HepG2 (cell line): ENCODE measurements at regions not wholly inside any gene's neighbourhood (a gene's known extent, or its start where the extent isn't known, plus 50 kb on each side); places are given as distances from the start of the nearest gene placed in this dataset.

Experiments used
- ATAC-seq: fragments of 200-7000 bp; cut with Tn5 transposase; 3 replicates; pipeline ENCODE4 v1.9.1; 2020; ENCODE audit warnings: mild to moderate bottlenecking, moderate library complexity
- BruUV-seq: library from RNA; stranded (reverse); fragments of 400-500 nt; replicated peaks from 2 replicates; lab custom pipeline; 2021; lab: Mats Ljungman, UMichigan
- CTCF ChIA-PET: fragments of 300-600 bp; formaldehyde crosslinking; extraction: SDS; loops from one replicate; lab custom pipeline; 2021; ENCODE audit warnings: low total read pairs, inconsistent platforms, low intra/inter-chr PET ratio; lab: Yijun Ruan, JAX
- POLR2A ChIA-PET: fragments of 350-600 bp; sonication (Branson Sonifier 250); formaldehyde crosslinking; loops from one replicate; lab custom pipeline; 2020; ENCODE audit warnings: antibody characterized with exemption, inconsistent platforms; lab: Yijun Ruan, JAX
- DNase-seq: peaks from one replicate; pipeline ENCODE4 v3.0.0-alpha.2; 2015; ENCODE audit warnings: low spot score
- FAIRE-seq: peaks from 3 replicates; lab custom pipeline; 2011; peaks lifted over from hg19 to GRCh38; lab: Jason Lieb, UNC
- H2AFZ ChIP-seq: one replicate; pipeline ENCODE4 v1.6.1; 2011; ENCODE audit warnings: low read length, inconsistent platforms
- H3K27ac ChIP-seq: fragments of 300-600 bp; 3 replicates; pipeline ENCODE4 v1.8.0; 2011; ENCODE audit warnings: mixed run types, mild to moderate bottlenecking, mixed read lengths, low read length, inconsistent platforms; ENCODE audit not compliant: insufficient read depth; ENCODE audit errors: extremely low read length
- H3K27me3 ChIP-seq, 2 experiments: fragments of 200-600 bp in 1 of 2; 2 replicates in 1 of 2; 3 replicates in 1 of 2; pipeline versions ENCODE4 v1.6.0 to v1.8.0; 2011; ENCODE audit warnings: low read length in 2 of 2, mild to moderate bottlenecking in 2 of 2, moderate library complexity in 2 of 2, inconsistent platforms in 1 of 2; ENCODE audit not compliant: insufficient read depth in 2 of 2, control insufficient read depth in 1 of 2
- H3K36me3 ChIP-seq, 2 experiments: fragments of 200-600 bp in 1 of 2; replicated peaks in 1 of 2; 2 replicates in 1 of 2; 3 replicates in 1 of 2; pipeline versions ENCODE4 v1.5.1 to v1.8.0; 2011; ENCODE audit warnings: low read length in 2 of 2, inconsistent platforms in 1 of 2; ENCODE audit not compliant: insufficient read depth in 2 of 2, control insufficient read depth in 1 of 2
- H3K4me1 ChIP-seq: 2 replicates; pipeline ENCODE4 v1.5.1; 2012; ENCODE audit warnings: low read length, inconsistent platforms; ENCODE audit not compliant: insufficient read depth
- H3K4me2 ChIP-seq: 2 replicates; pipeline ENCODE4 v1.6.0; 2011; ENCODE audit warnings: low read depth, low read length, inconsistent platforms
- H3K4me3 ChIP-seq, 3 experiments: fragments of 200-600 bp in 1 of 3; sonication (generic), shearing (Covaris generic) in 1 of 3; replicated peaks in 1 of 3; 2 replicates each; pipeline ENCODE4 v1.5.1; 2011 to 2016; ENCODE audit warnings: low read length in 3 of 3, inconsistent platforms in 2 of 3, low read depth in 2 of 3, mild to moderate bottlenecking in 2 of 3, control low read depth in 1 of 3, mixed read lengths in 1 of 3; ENCODE audit not compliant: insufficient read depth in 1 of 3
- H3K79me2 ChIP-seq: one replicate; pipeline ENCODE4 v1.6.1; 2011; ENCODE audit warnings: low read length, inconsistent platforms; ENCODE audit not compliant: insufficient read depth
- H3K9ac ChIP-seq: 2 replicates; pipeline ENCODE4 v1.6.0; 2011; ENCODE audit warnings: mild to moderate bottlenecking, low read depth, low read length, inconsistent platforms; ENCODE audit not compliant: insufficient read depth
- H3K9me3 ChIP-seq: 2 replicates; pipeline ENCODE4 v1.5.1; 2012; ENCODE audit warnings: mild to moderate bottlenecking, low read length
- H4K20me1 ChIP-seq: 2 replicates; pipeline ENCODE4 v1.6.0; 2011; ENCODE audit warnings: inconsistent platforms, mild to moderate bottlenecking, low read length, moderate library complexity; ENCODE audit not compliant: insufficient read depth
- CREB1 ChIP-seq, 2 experiments: fragments of 450-650 bp in 1 of 2; IDR thresholded peaks; 2 replicates each; pipeline ENCODE4 v1.6.1; 2016 to 2017; ENCODE audit warnings: control low read depth in 1 of 2, mild to moderate bottlenecking in 1 of 2, missing compliant biosample characterization in 1 of 2, missing genetic modification characterization in 1 of 2
- DMTF1 ChIP-seq: sonication (generic); formaldehyde crosslinking; IDR thresholded peaks from 2 replicates; pipeline ENCODE4 v1.4.0; 2020; ENCODE audit warnings: mild to moderate bottlenecking, missing genetic modification reagents
- HDAC2 ChIP-seq: sonication (generic); formaldehyde crosslinking; IDR thresholded peaks from 2 replicates; pipeline ENCODE4 v1.4.0; 2020; ENCODE audit warnings: missing genetic modification reagents
- HMGXB3 ChIP-seq: sonication (generic); formaldehyde crosslinking; IDR thresholded peaks from 2 replicates; pipeline ENCODE4 v1.4.0; 2020; ENCODE audit warnings: missing genetic modification reagents, borderline replicate concordance
- MED13 ChIP-seq: sonication (generic); formaldehyde crosslinking; IDR thresholded peaks from 2 replicates; pipeline ENCODE4 v1.5.0; 2020; ENCODE audit warnings: missing genetic modification reagents
- MNT ChIP-seq: fragments of 450-650 bp; IDR thresholded peaks from 2 replicates; pipeline ENCODE4 v1.6.1; 2016
- ONECUT2 ChIP-seq: sonication (generic); formaldehyde crosslinking; IDR thresholded peaks from 2 replicates; pipeline ENCODE4 v1.4.0; 2020; ENCODE audit warnings: missing genetic modification reagents
- PRPF4 ChIP-seq: fragments of 200-400 bp; formaldehyde crosslinking; IDR thresholded peaks from 2 replicates; pipeline ENCODE4 v1.6.1; 2016; ENCODE audit warnings: low read length, low read depth; ENCODE audit not compliant: poor library complexity, severe bottlenecking
- REPIN1 ChIP-seq: sonication (generic); formaldehyde crosslinking; IDR thresholded peaks from 2 replicates; pipeline ENCODE4 v1.8.0; 2022; ENCODE audit warnings: missing genetic modification reagents, low read depth, mild to moderate bottlenecking, borderline replicate concordance
- SP5 ChIP-seq: IDR thresholded peaks from 2 replicates; pipeline ENCODE4 v1.6.1; 2016; ENCODE audit warnings: low read depth, borderline replicate concordance
- ZNF598 ChIP-seq: sonication (generic); formaldehyde crosslinking; IDR thresholded peaks from 2 replicates; pipeline ENCODE4 v1.5.1; 2020; ENCODE audit warnings: mild to moderate bottlenecking, missing genetic modification reagents, borderline replicate concordance
- ZZZ3 ChIP-seq: sonication (generic); formaldehyde crosslinking; IDR thresholded peaks from 2 replicates; pipeline ENCODE4 v1.4.0; 2020; ENCODE audit warnings: missing genetic modification reagents, mild to moderate bottlenecking, borderline replicate concordance
- WGBS: methylation state at CpG from one replicate; pipeline ENCODE4 v1.1.6; 2017; ENCODE audit warnings: low lambda C conversion rate; 5-methylcytosine and 5-hydroxymethylcytosine counted together
- in situ Hi-C: cut with HindIII; loops from 2 replicates; pipeline ENCODE4 v1.10.0; 2017; ENCODE audit warnings: low pct_unique_long_range_greater_than_20kb; ENCODE audit not compliant: extremely low pct_ligation_motif_present
- intact Hi-C: fragments of 100-400 bp; cut with micrococcal nuclease; formaldehyde crosslinking; loops from one replicate; pipeline ENCODE4 v1.10.0; 2022; ENCODE audit not compliant: unreplicated experiment

GRCh38 chr1:5577255-5578040 lies 414.8 kb downstream of the NPHP4 start:
- no TSS peak for BruUV-seq
- no peaks in the 10 kb centered on the region for H4K20me1 ChIP-seq
- H3K4me3 ChIP-seq: no peak overlapping the region
- CTCF ChIA-PET: no interaction called here
- 24% methylated on average over 6 of the region's 6 CpGs for WGBS
- no peak overlapping the region for H3K4me2 ChIP-seq
- in situ Hi-C loops (no loop called here), intact Hi-C loops (no loop called here)
- no peaks in the 10 kb centered on the region; a peak in 2 of 5 replicates for H3K27me3 ChIP-seq
- POLR2A ChIA-PET: no interaction called here
- ATAC-seq (no peak), FAIRE-seq (no peak), DNase-seq (no peak)
- no peaks in the 10 kb centered on the region for H3K79me2 ChIP-seq
- no peak overlapping the region for H3K9ac ChIP-seq
- no peak overlapping the region for H3K27ac ChIP-seq
- TF ChIP-seq HMGXB3 (CRISPR knock-in tag) (no peak), SP5 (CRISPR knock-in tag) (no peak), ZZZ3 (CRISPR knock-in tag) (no peak), ONECUT2 (CRISPR knock-in tag) (no peak), PRPF4 (no peak), CREB1 (IDR thresholded peaks at IDR 0.05) (no peak), CREB1 (CRISPR knock-in tag; IDR thresholded peaks at IDR 0.05) (no peak), MED13 (CRISPR knock-in tag) (no peak), ZNF598 (no peak), HDAC2 (no peak), MNT (no peak), DMTF1 (CRISPR knock-in tag) (no peak), REPIN1 (no peak)
- H3K9me3 ChIP-seq: no peaks in the 10 kb centered on the region
- H3K36me3 ChIP-seq: no peaks in the 10 kb centered on the region
- no peaks in the 10 kb centered on the region for H3K4me1 ChIP-seq
- H2AFZ ChIP-seq: no peak overlapping the region
